ENCODE measurements at regions not wholly inside any gene's neighbourhood (a gene's known extent, or its start where the extent isn't known, plus 50 kb on each side); places are given as distances from the start of the nearest gene placed in this dataset.

DNA sequence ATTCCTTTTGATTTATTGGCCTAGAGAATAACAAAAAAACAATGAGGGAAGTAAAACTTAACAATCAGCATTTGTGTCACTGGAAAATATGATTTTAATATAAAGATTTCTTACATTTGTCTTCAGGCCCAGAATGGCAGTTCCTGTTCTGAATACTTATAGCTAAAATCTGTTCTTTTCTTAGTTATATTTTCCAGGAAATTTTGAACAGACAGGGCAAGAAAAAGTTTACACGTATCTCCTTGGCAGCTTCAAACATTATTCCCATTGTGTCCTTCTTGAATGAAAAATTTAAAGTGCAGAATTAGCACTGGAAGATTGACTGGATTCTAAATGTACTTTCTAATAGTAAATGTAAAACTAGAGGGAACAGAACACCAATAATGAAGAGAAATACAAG is 1454.0 kb upstream of the PIK3C3 start:
- TF ChIP-seq, protein P1, sequence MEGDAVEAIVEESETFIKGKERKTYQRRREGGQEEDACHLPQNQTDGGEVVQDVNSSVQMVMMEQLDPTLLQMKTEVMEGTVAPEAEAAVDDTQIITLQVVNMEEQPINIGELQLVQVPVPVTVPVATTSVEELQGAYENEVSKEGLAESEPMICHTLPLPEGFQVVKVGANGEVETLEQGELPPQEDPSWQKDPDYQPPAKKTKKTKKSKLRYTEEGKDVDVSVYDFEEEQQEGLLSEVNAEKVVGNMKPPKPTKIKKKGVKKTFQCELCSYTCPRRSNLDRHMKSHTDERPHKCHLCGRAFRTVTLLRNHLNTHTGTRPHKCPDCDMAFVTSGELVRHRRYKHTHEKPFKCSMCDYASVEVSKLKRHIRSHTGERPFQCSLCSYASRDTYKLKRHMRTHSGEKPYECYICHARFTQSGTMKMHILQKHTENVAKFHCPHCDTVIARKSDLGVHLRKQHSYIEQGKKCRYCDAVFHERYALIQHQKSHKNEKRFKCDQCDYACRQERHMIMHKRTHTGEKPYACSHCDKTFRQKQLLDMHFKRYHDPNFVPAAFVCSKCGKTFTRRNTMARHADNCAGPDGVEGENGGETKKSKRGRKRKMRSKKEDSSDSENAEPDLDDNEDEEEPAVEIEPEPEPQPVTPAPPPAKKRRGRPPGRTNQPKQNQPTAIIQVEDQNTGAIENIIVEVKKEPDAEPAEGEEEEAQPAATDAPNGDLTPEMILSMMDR (conservative IDR thresholded peaks at IDR 0.05; ENCODE audit: low read length), result no peak
- no peak for TF ChIP-seq EZH2phosphoT487 (IDR thresholded peaks at IDR 0.05; ENCODE audit: borderline replicate concordance, low read depth, low read length)
